Upper lobe of left lung (tissue), 6 donors: ENCODE measurements at regions not wholly inside any gene's neighbourhood (a gene's known extent, or its start where the extent isn't known, plus 50 kb on each side); places are given as distances from the start of the nearest gene placed in this dataset.

Source experiments
- ATAC-seq, 2 donors: fragments of 200-7000 bp; cut with Tn5 transposase; one replicate each; pipeline ENCODE4 v1.9.1; 2022; ENCODE audit warnings: mild to moderate bottlenecking in 2 of 2, moderate library complexity in 2 of 2; ENCODE audit not compliant: low FRiP score in 2 of 2
- DNase-seq, 2 donors: peaks; one replicate each; pipeline ENCODE4 v3.0.0-alpha.2; 2019 to 2020
- H3K27ac ChIP-seq, 4 donors: fragments of 200-600 bp; sonication (generic); one replicate each; pipeline ENCODE4 v1.5.1; 2016 to 2019
- H3K27me3 ChIP-seq, 4 donors: fragments of 200-600 bp; sonication (generic); one replicate each; pipeline ENCODE4 v1.5.1; 2017 to 2019
- H3K36me3 ChIP-seq, 4 donors: fragments of 200-600 bp; sonication (generic); one replicate each; pipeline ENCODE4 v1.5.1; 2016 to 2019
- H3K4me1 ChIP-seq, 4 donors: fragments of 200-600 bp; sonication (generic); one replicate each; pipeline ENCODE4 v1.5.1; 2018 to 2019
- H3K4me3 ChIP-seq, 4 donors: fragments of 200-600 bp; sonication (generic); one replicate each; pipeline ENCODE4 v1.5.1; 2017 to 2019; ENCODE audit warnings: mild to moderate bottlenecking in 2 of 4, moderate library complexity in 1 of 4
- H3K9me3 ChIP-seq, 4 donors: fragments of 200-600 bp; sonication (generic); one replicate each; pipeline ENCODE4 v1.5.1; 2018 to 2019
- CTCF ChIP-seq, 6 experiments: fragments of 450-650 bp in 4 of 6; fragments of 200-600 bp in 2 of 6; sonication (generic) in 2 of 6; IDR thresholded peaks; one replicate each; pipeline ENCODE4 v1.5.1; 2016 to 2019; ENCODE audit warnings: antibody characterized with exemption in 6 of 6
- EP300 ChIP-seq, 4 donors: sonication (generic); formaldehyde crosslinking; IDR thresholded peaks; one replicate each; pipeline ENCODE4 v1.5.1; 2017; ENCODE audit warnings: antibody characterized with exemption in 4 of 4, control low read depth in 2 of 4
- POLR2A ChIP-seq, 4 donors: fragments of 450-650 bp; IDR thresholded peaks; one replicate each; pipeline ENCODE4 v1.5.1; 2016 to 2017; ENCODE audit warnings: antibody characterized with exemption in 4 of 4, mild to moderate bottlenecking in 2 of 4
- POLR2AphosphoS5 ChIP-seq, 2 donors: sonication (generic); formaldehyde crosslinking; IDR thresholded peaks; one replicate each; pipeline ENCODE4 v1.5.1; 2017; ENCODE audit warnings: antibody characterized with exemption in 2 of 2
- WGBS, 2 donors: methylation state at CpG; one replicate each; pipeline ENCODE4 v1.1.5; 2017 to 2018; 5-methylcytosine and 5-hydroxymethylcytosine counted together
- donor health status: DM: no; HTN: no; CAD: no; lungs with moderate emphysema.
- donor health status: DM: no; HTN: yes; CAD: no; lungs with severe emphysema.

DNA sequence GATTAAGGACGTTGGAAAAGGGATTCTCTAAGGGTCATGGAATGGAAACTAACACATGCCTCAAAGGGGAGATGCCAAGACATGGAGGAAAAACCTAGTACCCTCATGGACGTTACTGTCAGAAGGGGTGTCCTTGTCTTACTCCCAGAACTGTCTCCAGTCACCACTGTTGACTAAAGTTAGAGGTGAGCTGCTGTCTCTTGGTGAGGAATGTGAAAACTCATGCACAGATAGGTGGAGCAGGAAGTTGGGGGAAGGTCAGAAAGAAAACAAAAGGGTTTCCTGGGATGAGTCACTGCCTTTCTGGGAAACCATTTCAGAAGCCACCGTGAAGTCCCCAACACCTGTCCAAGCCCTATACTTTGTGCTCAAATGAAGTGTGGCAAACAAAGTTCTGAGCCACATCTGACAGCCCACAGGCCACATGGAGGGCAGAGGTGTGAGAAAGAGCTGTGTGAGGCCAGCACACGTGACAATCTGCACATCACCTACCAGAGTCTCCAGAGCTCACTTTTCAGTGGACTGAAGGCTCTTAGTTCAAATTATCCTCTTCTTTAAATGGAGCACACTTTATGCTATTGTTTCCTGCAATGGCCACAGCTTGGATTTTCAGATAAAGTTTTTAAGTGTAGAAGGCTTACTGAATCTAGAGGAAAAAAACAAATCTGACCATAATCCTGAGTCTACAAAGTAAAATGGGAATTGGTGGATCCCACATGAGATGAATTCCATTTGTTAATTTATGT lies 92.9 kb upstream of the EGLN3 start:
- ATAC-seq (no peak), DNase-seq (no peak)
- H3K4me1 ChIP-seq = no peaks in the 10 kb centered on the region
- no peak overlapping the region for H3K27ac ChIP-seq
- H3K4me3 ChIP-seq = no peak overlapping the region
- no peak for TF ChIP-seq POLR2A (IDR thresholded peaks at IDR 0.05)
- no peak for TF ChIP-seq EP300 (IDR thresholded peaks at IDR 0.05)
- TF ChIP-seq CTCF (IDR thresholded peaks at IDR 0.05) = no peak
- no peak for TF ChIP-seq POLR2AphosphoS5 (IDR thresholded peaks at IDR 0.05)
- H3K36me3 ChIP-seq = no peaks in the 10 kb centered on the region
- H3K9me3 ChIP-seq = no peaks in the 10 kb centered on the region
- 55 to 60% methylated on average over 4 of the region's 4 CpGs for WGBS, 2 donors
- no peaks in the 10 kb centered on the region for H3K27me3 ChIP-seq

GRCh38 chr14:34041220-34041619 lies 90.3 kb upstream of the EGLN3 start:
- H3K9me3 ChIP-seq = no peaks in the 10 kb centered on the region
- no peaks in the 10 kb centered on the region for H3K36me3 ChIP-seq
- peaks cover 0 to 7% (median 0%) of the 10 kb centered on the region in 4 donors for H3K4me1 ChIP-seq
- TF ChIP-seq POLR2AphosphoS5 (IDR thresholded peaks at IDR 0.05) (no peak), EP300 (IDR thresholded peaks at IDR 0.05) (no peak), POLR2A (IDR thresholded peaks at IDR 0.05) (no peak), CTCF (IDR thresholded peaks at IDR 0.05) (no peak)
- DNase-seq (no peak), ATAC-seq (no peak)
- 91 to 93% methylated on average over 2 of the region's 2 CpGs for WGBS, 2 donors
- no peaks in the 10 kb centered on the region for H3K27me3 ChIP-seq
- H3K4me3 ChIP-seq = no peak overlapping the region
- no peak overlapping the region for H3K27ac ChIP-seq

GRCh38 chr14:34040766-34041165 lies 89.9 kb upstream of the EGLN3 start:
- Histone ChIP-seq H3K9me3 (no peaks in the 10 kb centered on the region), H3K4me3 (no peak overlapping the region), H3K27me3 (no peaks in the 10 kb centered on the region), H3K36me3 (no peaks in the 10 kb centered on the region), H3K4me1 (peaks cover 0 to 11% (median 0%) of the 10 kb centered on the region in 4 donors), H3K27ac (no peak overlapping the region)
- no peak for DNase-seq
- ATAC-seq = no peak
- no peak for TF ChIP-seq POLR2AphosphoS5 (IDR thresholded peaks at IDR 0.05)
- no peak for TF ChIP-seq EP300 (IDR thresholded peaks at IDR 0.05)
- TF ChIP-seq POLR2A (IDR thresholded peaks at IDR 0.05) = no peak
- no peak for TF ChIP-seq CTCF (IDR thresholded peaks at IDR 0.05)

DNA sequence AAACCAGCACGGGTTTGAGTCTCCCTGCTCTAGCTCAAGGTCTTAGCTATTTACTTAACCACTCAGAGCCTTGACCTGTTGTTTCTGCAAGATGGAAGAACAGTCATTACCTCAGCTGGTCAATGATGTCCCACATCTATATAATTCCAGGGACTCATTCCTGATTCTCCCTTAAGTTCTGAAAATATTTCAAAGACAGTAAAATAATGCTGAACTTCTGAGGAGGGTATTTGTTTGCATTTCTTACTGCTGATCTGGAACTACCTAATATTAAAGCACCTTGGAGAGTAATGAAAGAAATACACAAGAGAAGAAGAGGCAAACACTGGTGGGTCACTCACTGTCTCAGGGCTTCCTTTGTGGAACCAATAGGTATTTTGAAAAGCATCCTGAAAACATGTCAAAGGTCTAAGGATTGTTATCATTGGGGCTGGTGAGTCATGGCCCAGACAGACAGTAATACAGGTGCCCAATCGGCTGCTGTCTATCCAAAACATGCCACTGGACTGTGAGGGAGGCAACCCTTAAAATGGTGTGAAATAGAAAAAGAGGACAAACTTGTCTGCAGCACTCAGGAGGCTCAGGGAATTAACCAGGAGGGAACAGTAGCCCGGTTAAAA lies 88.7 kb upstream of the EGLN3 start:
- WGBS, 2 donors = 78 to 79% methylated on average over 3 of the region's 3 CpGs
- H3K27me3 ChIP-seq = no peaks in the 10 kb centered on the region
- ATAC-seq (no peak), DNase-seq (no peak)
- peaks cover 0 to 18% (median 0%) of the 10 kb centered on the region in 4 donors for H3K4me1 ChIP-seq
- H3K27ac ChIP-seq = no peak overlapping the region
- H3K9me3 ChIP-seq = no peaks in the 10 kb centered on the region
- no peaks in the 10 kb centered on the region for H3K36me3 ChIP-seq
- no peak for TF ChIP-seq POLR2AphosphoS5 (IDR thresholded peaks at IDR 0.05)
- no peak for TF ChIP-seq CTCF (IDR thresholded peaks at IDR 0.05)
- no peak for TF ChIP-seq EP300 (IDR thresholded peaks at IDR 0.05)
- no peak for TF ChIP-seq POLR2A (IDR thresholded peaks at IDR 0.05)
- H3K4me3 ChIP-seq = no peak overlapping the region
